GM23338 (cell line): ENCODE measurements at regions not wholly inside any gene's neighbourhood (a gene's known extent, or its start where the extent isn't known, plus 50 kb on each side); places are given as distances from the start of the nearest gene placed in this dataset.

Experiments used
- EZH2phosphoT487 ChIP-seq: fragments of 200-600 bp; sonication (generic); IDR thresholded peaks from one replicate; pipeline ENCODE4 v1.8.1; 2018; ENCODE audit warnings: antibody characterized with exemption; ENCODE audit not compliant: unreplicated experiment
- POLR2AphosphoS5 ChIP-seq: IDR thresholded peaks from 2 replicates; pipeline ENCODE4 v1.6.1; 2016; ENCODE audit warnings: antibody characterized with exemption, low read depth
- TF ChIP-seq, protein P1 (sequence below), 2 experiments: fragments of 200-600 bp in 1 of 2; sonication (generic) in 1 of 2; conservative IDR thresholded peaks; 2 replicates each; pipeline versions ENCODE4 v1.5.1 to v1.6.1; 2016 to 2017; ENCODE audit warnings: antibody characterized with exemption in 2 of 2, low read depth in 2 of 2, mild to moderate bottlenecking in 2 of 2, moderate library complexity in 1 of 2
- TF ChIP-seq, protein P2 (sequence below): IDR thresholded peaks from one replicate; pipeline ENCODE4 v1.6.1; 2018; ENCODE audit warnings: antibody characterized with exemption; ENCODE audit not compliant: unreplicated experiment

DNA sequence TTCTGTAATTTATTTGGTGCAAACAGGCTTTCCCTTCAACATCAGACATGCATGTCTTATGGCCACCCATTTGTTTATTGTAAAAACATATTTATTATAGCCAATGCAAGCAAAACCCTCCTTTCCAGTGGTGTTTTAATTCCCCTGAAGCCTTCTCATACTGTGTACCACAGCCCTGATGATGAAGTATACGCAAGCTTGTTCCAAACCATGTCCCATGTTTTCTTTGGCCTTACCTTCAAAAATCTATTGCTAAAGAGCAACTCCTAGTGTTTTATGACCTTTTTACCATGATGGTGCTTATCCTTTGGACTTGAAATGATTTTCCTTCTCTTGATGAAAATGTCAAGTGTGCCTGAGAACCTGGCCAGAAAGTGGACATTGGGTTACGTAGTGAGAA is 85.9 kb upstream of the CCDC91 start:
- no peak for TF ChIP-seq EZH2phosphoT487
- TF ChIP-seq, protein P1, sequence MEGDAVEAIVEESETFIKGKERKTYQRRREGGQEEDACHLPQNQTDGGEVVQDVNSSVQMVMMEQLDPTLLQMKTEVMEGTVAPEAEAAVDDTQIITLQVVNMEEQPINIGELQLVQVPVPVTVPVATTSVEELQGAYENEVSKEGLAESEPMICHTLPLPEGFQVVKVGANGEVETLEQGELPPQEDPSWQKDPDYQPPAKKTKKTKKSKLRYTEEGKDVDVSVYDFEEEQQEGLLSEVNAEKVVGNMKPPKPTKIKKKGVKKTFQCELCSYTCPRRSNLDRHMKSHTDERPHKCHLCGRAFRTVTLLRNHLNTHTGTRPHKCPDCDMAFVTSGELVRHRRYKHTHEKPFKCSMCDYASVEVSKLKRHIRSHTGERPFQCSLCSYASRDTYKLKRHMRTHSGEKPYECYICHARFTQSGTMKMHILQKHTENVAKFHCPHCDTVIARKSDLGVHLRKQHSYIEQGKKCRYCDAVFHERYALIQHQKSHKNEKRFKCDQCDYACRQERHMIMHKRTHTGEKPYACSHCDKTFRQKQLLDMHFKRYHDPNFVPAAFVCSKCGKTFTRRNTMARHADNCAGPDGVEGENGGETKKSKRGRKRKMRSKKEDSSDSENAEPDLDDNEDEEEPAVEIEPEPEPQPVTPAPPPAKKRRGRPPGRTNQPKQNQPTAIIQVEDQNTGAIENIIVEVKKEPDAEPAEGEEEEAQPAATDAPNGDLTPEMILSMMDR (conservative IDR thresholded peaks at IDR 0.05; ENCODE audit: low read depth in 2 of 2): no peak
- TF ChIP-seq, protein P2, sequence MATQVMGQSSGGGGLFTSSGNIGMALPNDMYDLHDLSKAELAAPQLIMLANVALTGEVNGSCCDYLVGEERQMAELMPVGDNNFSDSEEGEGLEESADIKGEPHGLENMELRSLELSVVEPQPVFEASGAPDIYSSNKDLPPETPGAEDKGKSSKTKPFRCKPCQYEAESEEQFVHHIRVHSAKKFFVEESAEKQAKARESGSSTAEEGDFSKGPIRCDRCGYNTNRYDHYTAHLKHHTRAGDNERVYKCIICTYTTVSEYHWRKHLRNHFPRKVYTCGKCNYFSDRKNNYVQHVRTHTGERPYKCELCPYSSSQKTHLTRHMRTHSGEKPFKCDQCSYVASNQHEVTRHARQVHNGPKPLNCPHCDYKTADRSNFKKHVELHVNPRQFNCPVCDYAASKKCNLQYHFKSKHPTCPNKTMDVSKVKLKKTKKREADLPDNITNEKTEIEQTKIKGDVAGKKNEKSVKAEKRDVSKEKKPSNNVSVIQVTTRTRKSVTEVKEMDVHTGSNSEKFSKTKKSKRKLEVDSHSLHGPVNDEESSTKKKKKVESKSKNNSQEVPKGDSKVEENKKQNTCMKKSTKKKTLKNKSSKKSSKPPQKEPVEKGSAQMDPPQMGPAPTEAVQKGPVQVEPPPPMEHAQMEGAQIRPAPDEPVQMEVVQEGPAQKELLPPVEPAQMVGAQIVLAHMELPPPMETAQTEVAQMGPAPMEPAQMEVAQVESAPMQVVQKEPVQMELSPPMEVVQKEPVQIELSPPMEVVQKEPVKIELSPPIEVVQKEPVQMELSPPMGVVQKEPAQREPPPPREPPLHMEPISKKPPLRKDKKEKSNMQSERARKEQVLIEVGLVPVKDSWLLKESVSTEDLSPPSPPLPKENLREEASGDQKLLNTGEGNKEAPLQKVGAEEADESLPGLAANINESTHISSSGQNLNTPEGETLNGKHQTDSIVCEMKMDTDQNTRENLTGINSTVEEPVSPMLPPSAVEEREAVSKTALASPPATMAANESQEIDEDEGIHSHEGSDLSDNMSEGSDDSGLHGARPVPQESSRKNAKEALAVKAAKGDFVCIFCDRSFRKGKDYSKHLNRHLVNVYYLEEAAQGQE: no peak
- TF ChIP-seq POLR2AphosphoS5: no peak
